OCI-M2 (cell line): ENCODE measurements at regions not wholly inside any gene's neighbourhood (a gene's known extent, or its start where the extent isn't known, plus 50 kb on each side); places are given as distances from the start of the nearest gene placed in this dataset.
"Not testable (repeated sequence)": the region's sequence is repeated elsewhere in the genome, so short reads cannot be mapped to it uniquely, and the experiment has no call there.

Experiments used
- DNase-seq: peaks from one replicate; lab custom pipeline; 2025; ENCODE audit not compliant: unreplicated experiment; lab: John Stamatoyannopoulos, UW

GRCh38 chr3:38966811-38967692, 84.7 kb downstream of the SCN11A start:
- no peak for DNase-seq

DNA sequence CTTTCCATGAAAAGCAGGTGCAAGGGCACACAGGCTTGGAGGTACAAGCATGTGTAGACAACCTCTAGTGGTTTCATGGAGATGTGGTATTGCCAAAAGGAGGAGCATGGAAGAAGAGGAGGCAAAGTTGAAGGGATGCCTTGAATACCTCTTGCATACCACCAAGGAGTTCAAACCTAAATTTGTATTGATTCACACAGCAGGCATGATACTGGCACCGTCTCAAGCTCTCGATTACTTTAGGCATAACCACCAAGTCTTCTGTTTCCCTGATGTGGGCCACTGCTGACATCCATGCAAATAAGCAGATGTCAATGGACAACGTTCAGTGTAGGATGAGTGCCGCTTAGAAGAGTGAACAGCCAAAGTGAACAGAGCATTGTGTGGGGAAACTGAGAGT, 87.1 kb downstream of the SCN11A start:
- no peak for DNase-seq

DNA sequence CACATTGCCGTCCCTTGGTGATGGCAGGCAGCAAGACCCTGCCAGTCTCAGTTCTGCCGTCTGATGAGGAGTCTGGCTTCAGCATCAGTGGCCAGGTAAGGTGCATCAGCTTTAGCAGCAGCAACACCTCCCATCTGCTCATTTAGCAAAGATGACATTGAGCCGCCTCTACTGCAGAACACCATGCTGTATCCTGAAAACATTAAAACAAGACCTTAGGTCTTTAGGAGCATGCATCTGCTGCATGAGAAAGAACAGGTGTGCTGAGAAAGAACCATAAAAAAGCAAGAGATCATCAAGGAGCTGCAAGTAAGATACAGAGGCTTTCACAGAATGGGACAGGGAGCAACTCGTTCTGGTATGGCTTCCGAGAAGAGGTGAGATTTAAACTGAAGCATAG, 87.5 kb downstream of the SCN11A start:
- no peak for DNase-seq

GRCh38 chr3:38960953-38961622, 90.7 kb downstream of the SCN11A start:
- DNase-seq = peak; percentile 7

GRCh38 chr3:38960042-38960622, 91.6 kb downstream of the SCN11A start:
- DNase-seq = no peak

GRCh38 chr3:38958026-38958720, 93.6 kb downstream of the SCN11A start:
- DNase-seq = no peak

GRCh38 chr3:38957296-38957695, 94.4 kb downstream of the SCN11A start:
- DNase-seq = no peak

DNA sequence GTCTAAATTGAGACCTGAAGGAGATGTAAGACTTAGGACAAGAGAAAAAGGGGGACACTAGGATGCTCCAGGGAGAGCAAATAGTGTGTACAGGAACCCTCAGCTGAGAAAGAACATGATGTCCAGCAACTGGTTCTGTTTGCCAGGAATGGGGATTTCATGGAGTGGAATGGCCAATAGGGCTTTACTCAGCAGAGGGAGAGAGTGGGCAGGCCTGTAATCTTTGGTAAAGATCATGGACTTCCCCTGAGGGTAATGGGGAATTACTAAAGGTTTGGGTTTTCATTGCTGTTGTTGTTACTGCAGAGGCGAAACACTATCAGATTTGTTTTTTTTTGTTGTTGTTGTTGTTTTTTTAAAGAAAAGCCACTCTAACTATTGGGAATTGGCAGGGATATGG, 99.0 kb downstream of the SCN11A start:
- no peak for DNase-seq

DNA sequence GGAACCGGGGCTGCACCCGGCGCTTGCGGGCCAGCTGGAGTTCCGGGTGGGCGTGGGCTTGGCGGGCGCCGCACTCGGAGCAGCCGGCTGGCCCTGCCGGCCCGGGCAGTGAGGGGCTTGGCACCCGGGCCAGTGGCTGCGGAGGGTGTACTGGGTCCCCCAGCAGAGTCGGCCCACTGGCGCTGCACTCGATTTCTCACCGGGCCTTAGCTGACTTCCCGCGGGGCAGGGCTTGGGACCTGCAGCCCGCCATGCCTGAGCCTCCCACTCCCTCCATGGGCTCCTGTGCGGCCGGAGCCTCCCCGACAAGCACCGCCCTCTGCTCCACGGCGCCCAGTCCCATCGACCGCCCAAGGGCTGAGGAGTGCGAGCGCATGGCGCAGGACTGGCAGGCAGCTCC, 100.6 kb downstream of the SCN11A start:
- not testable (repeated sequence) for DNase-seq

DNA sequence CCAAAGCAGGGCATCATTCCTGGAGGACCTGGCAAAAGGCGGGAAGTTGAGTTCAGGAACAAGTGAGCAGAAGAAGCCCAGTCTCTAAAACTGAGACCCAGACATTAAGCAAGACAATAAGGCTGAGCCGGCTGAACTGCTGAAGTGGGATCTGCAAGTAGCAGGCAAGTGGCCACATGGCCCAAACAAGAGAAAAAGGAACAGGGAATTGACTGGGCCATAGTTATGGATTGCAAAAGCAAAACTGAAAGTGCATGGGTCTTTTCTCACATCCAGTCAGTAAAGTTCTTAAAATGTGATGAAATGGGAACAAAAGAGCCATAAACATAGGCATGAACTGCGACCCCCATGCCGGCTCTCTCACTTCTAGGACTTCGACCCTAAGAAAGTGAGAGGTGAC, 101.2 kb downstream of the SCN11A start:
- no peak for DNase-seq

- no peak for DNase-seq
Observed at GRCh38 chr3:38949994-38950393, 101.8 kb downstream of the SCN11A start.

GRCh38 chr3:38940394-38940793, 111.3 kb downstream of the SCN11A start:
- DNase-seq = no peak

DNA sequence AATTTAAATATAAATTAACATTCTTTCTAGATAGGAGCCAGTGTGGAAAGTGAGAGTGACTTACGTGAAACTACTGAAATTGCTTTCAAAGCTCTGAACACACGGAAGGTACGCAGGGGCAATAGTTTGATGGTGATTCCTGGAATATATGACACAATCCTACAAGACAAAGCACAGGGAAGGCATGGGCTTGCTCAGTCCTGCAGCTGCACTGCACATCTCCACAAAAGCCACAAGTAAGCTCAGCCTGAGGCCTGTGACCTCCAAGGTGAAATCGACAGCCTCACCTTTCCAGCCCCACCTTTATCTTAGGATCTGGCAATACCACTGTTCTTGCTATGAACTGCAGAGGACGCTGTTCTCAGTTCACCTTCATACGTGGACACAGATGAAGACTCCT, 109.3 kb upstream of the SCN10A start:
- no peak for DNase-seq

DNA sequence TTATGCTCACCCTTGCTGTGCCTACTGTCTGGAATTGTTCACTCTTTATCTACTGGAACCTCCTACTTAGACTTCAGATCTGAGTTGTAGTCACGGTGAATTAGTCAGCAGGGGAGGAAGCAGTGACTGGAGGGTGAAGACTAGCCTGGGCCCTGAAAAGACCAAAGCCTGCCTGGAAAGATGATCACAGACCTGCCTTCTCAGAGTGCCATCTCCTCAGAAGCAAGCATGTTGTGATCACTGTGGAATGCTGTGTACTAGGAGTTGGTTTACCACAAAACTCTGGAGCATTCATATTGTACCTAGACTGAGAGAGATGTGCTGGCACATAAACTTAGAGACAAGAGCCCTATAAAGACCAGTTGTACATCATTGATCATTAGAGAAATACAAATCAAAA, 100.7 kb upstream of the SCN10A start:
- no peak for DNase-seq

- DNase-seq = no peak
Observed at GRCh38 chr3:38907426-38907825, 91.4 kb upstream of the SCN10A start.

DNA sequence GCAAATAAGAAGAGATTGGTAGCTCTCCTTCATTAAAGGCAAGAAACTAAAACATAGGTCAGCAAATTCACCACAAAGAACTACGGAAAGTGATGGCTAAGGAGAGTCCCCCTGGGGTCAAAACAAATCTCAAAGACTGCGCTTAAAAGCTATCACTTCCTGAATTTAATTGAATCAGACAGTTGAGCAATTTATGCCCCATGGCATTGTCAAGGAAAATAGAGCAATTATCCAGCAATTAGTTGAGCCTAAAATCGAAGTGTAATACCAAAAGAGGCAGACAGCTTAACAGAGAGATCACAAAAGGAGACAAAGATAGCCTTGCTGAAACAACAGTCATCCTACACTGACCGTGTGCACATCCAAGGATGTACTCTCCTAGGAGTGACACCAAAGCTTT, 74.4 kb upstream of the SCN10A start:
- DNase-seq = no peak

DNA sequence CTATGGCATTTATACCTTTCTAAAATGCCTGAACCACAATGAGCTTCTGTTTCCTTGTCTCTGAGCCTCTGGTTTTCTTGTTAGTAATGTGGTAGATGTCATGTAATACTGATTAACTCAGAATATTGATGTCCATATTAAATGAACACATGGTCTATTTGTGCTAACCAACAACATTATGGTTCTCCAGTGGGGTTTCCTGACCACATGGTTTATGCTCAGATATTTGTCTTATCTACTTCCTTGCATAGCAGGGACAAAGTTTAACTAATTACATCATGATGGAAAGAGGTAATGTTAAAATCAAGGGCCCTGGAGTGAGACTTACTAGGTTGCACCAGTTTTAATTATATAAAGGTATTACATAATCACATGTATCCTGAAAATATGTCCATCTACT, 62.6 kb upstream of the SCN10A start:
- DNase-seq = no peak
